ENCODE measurements at regions not wholly inside any gene's neighbourhood (a gene's known extent, or its start where the extent isn't known, plus 50 kb on each side); places are given as distances from the start of the nearest gene placed in this dataset.

- TF ChIP-seq CTCF (IDR thresholded peaks at IDR 0.05 in 8 of 11, conservative IDR thresholded peaks at IDR 0.05 in 3 of 11) (no peak), POLR2A (IDR thresholded peaks at IDR 0.05) (no peak)
These were observed 86.6 kb upstream of the TOP1 start for GRCh38 chr20:40942006-40942405.

All from spleen (tissue), 7 donors.